ENCODE measurements at regions not wholly inside any gene's neighbourhood (a gene's known extent, or its start where the extent isn't known, plus 50 kb on each side); places are given as distances from the start of the nearest gene placed in this dataset.

- Histone ChIP-seq H3K4me1 (ENCODE audit: control insufficient read depth in 3 of 3, insufficient read depth in 2 of 3, low read depth in 1 of 3, low read length in 2 of 3) (no peaks in the 10 kb centered on the region), H3K27me3 (ENCODE audit: control insufficient read depth in 3 of 3, insufficient read depth in 3 of 3, low read length in 3 of 3) (no peaks in the 10 kb centered on the region), H3K36me3 (ENCODE audit: control insufficient read depth in 3 of 3, insufficient read depth in 2 of 3, low read depth in 1 of 3, low read length in 3 of 3) (no peaks in the 10 kb centered on the region), H3K27ac (ENCODE audit: low read depth in 1 of 3, low read length in 2 of 3) (no peak overlapping the region), H3K9me3 (ENCODE audit: control insufficient read depth in 2 of 2, insufficient read depth in 1 of 2, low read depth in 1 of 2, low read length in 1 of 2) (no peaks in the 10 kb centered on the region), H3K4me3 (ENCODE audit: low read depth in 1 of 3, low read length in 3 of 3) (no peak overlapping the region)
- FAIRE-seq (no peak), DNase-seq (no peak)
- 30 to 42% (median 33%) methylated on average over 3 of the region's 3 CpGs for WGBS, 3 donors
These were observed 595.7 kb upstream of the POU3F4 start for GRCh38 chrX:82912382-82912781.

- Histone ChIP-seq H3K36me3 (ENCODE audit: control insufficient read depth in 3 of 3, insufficient read depth in 2 of 3, low read depth in 1 of 3, low read length in 3 of 3) (no peaks in the 10 kb centered on the region), H3K9me3 (ENCODE audit: control insufficient read depth in 2 of 2, insufficient read depth in 1 of 2, low read depth in 1 of 2, low read length in 1 of 2) (peaks cover 0 to 10% of the 10 kb centered on the region in 2 donors), H3K27ac (ENCODE audit: low read depth in 1 of 3, low read length in 2 of 3) (no peak overlapping the region), H3K4me1 (ENCODE audit: control insufficient read depth in 3 of 3, insufficient read depth in 2 of 3, low read depth in 1 of 3, low read length in 2 of 3) (no peaks in the 10 kb centered on the region), H3K4me3 (ENCODE audit: low read depth in 1 of 3, low read length in 3 of 3) (no peak overlapping the region), H3K27me3 (ENCODE audit: control insufficient read depth in 3 of 3, insufficient read depth in 3 of 3, low read length in 3 of 3) (no peaks in the 10 kb centered on the region)
- no peak for DNase-seq
- no peak for FAIRE-seq
These were observed 573.1 kb upstream of the POU3F4 start for GRCh38 chrX:82934980-82935379.

GRCh38 chrX:82945332-82945731, 562.8 kb upstream of the POU3F4 start:
- H3K27me3 ChIP-seq (ENCODE audit: control insufficient read depth in 3 of 3, insufficient read depth in 3 of 3, low read length in 3 of 3) = no peaks in the 10 kb centered on the region
- H3K9me3 ChIP-seq (ENCODE audit: control insufficient read depth in 2 of 2, insufficient read depth in 1 of 2, low read depth in 1 of 2, low read length in 1 of 2) = peaks cover 0 to 3% of the 10 kb centered on the region in 2 donors
- FAIRE-seq = no peak

GRCh38 chrX:82961129-82961528, 547.0 kb upstream of the POU3F4 start:
- no peaks in the 10 kb centered on the region for H3K4me1 ChIP-seq (ENCODE audit: control insufficient read depth in 3 of 3, insufficient read depth in 2 of 3, low read depth in 1 of 3, low read length in 2 of 3)
- H3K27me3 ChIP-seq (ENCODE audit: control insufficient read depth in 3 of 3, insufficient read depth in 3 of 3, low read length in 3 of 3) = no peaks in the 10 kb centered on the region
- H3K36me3 ChIP-seq (ENCODE audit: control insufficient read depth in 3 of 3, insufficient read depth in 2 of 3, low read depth in 1 of 3, low read length in 3 of 3) = no peaks in the 10 kb centered on the region
- DNase-seq (no peak), FAIRE-seq (no peak)
- no peak overlapping the region for H3K4me3 ChIP-seq (ENCODE audit: low read depth in 1 of 3, low read length in 3 of 3)
- no peak overlapping the region for H3K27ac ChIP-seq (ENCODE audit: low read depth in 1 of 3, low read length in 2 of 3)
- 18 to 32% (median 30%) methylated on average over 2 to 3 of the region's 3 CpGs for WGBS, 3 donors
- H3K9me3 ChIP-seq (ENCODE audit: control insufficient read depth in 2 of 2, insufficient read depth in 1 of 2, low read depth in 1 of 2, low read length in 1 of 2) = no peaks in the 10 kb centered on the region

More at GRCh38 chrX:82945332-82945731, 562.8 kb upstream of the POU3F4 start:
- Histone ChIP-seq H3K27ac (ENCODE audit: low read depth in 1 of 3, low read length in 2 of 3) (no peak overlapping the region), H3K4me1 (ENCODE audit: control insufficient read depth in 3 of 3, insufficient read depth in 2 of 3, low read depth in 1 of 3, low read length in 2 of 3) (no peaks in the 10 kb centered on the region), H3K36me3 (ENCODE audit: control insufficient read depth in 3 of 3, insufficient read depth in 2 of 3, low read depth in 1 of 3, low read length in 3 of 3) (no peaks in the 10 kb centered on the region), H3K4me3 (ENCODE audit: low read depth in 1 of 3, low read length in 3 of 3) (no peak overlapping the region)
- WGBS, 3 donors = 65 to 85% (median 68%) methylated on average over 3 of the region's 3 CpGs
- no peak for DNase-seq

- H3K27me3 ChIP-seq (ENCODE audit: control insufficient read depth in 3 of 3, insufficient read depth in 3 of 3, low read length in 3 of 3) = no peaks in the 10 kb centered on the region
- WGBS, 3 donors = 56 to 62% (median 57%) methylated on average over 2 of the region's 2 CpGs
- H3K4me3 ChIP-seq (ENCODE audit: low read depth in 1 of 3, low read length in 3 of 3) = no peak overlapping the region
- no peaks in the 10 kb centered on the region for H3K36me3 ChIP-seq (ENCODE audit: control insufficient read depth in 3 of 3, insufficient read depth in 2 of 3, low read depth in 1 of 3, low read length in 3 of 3)
- FAIRE-seq (no peak), DNase-seq (no peak)
- H3K27ac ChIP-seq (ENCODE audit: low read depth in 1 of 3, low read length in 2 of 3) = no peak overlapping the region
- no peaks in the 10 kb centered on the region for H3K9me3 ChIP-seq (ENCODE audit: control insufficient read depth in 2 of 2, insufficient read depth in 1 of 2, low read depth in 1 of 2, low read length in 1 of 2)
- no peaks in the 10 kb centered on the region for H3K4me1 ChIP-seq (ENCODE audit: control insufficient read depth in 3 of 3, insufficient read depth in 2 of 3, low read depth in 1 of 3, low read length in 2 of 3)
These were observed 534.4 kb upstream of the POU3F4 start for GRCh38 chrX:82973646-82974045.

- Histone ChIP-seq H3K9me3 (ENCODE audit: control insufficient read depth in 2 of 2, insufficient read depth in 1 of 2, low read depth in 1 of 2, low read length in 1 of 2) (peaks cover 0 to 3% of the 10 kb centered on the region in 2 donors), H3K4me1 (ENCODE audit: control insufficient read depth in 3 of 3, insufficient read depth in 2 of 3, low read depth in 1 of 3, low read length in 2 of 3) (no peaks in the 10 kb centered on the region), H3K36me3 (ENCODE audit: control insufficient read depth in 3 of 3, insufficient read depth in 2 of 3, low read depth in 1 of 3, low read length in 3 of 3) (no peaks in the 10 kb centered on the region), H3K27me3 (ENCODE audit: control insufficient read depth in 3 of 3, insufficient read depth in 3 of 3, low read length in 3 of 3) (no peaks in the 10 kb centered on the region), H3K27ac (ENCODE audit: low read depth in 1 of 3, low read length in 2 of 3) (no peak overlapping the region), H3K4me3 (ENCODE audit: low read depth in 1 of 3, low read length in 3 of 3) (no peak overlapping the region)
- no peak for DNase-seq
- WGBS, 3 donors = 83 to 90% (median 87%) methylated on average over 1 of the region's 1 CpG
- FAIRE-seq = no peak
These were observed 509.9 kb upstream of the POU3F4 start for GRCh38 chrX:82998163-82998562.

- Histone ChIP-seq H3K4me3 (ENCODE audit: low read depth in 1 of 3, low read length in 3 of 3) (no peak overlapping the region), H3K27ac (ENCODE audit: low read depth in 1 of 3, low read length in 2 of 3) (no peak overlapping the region), H3K27me3 (ENCODE audit: control insufficient read depth in 3 of 3, insufficient read depth in 3 of 3, low read length in 3 of 3) (no peaks in the 10 kb centered on the region), H3K36me3 (ENCODE audit: control insufficient read depth in 3 of 3, insufficient read depth in 2 of 3, low read depth in 1 of 3, low read length in 3 of 3) (no peaks in the 10 kb centered on the region), H3K9me3 (ENCODE audit: control insufficient read depth in 2 of 2, insufficient read depth in 1 of 2, low read depth in 1 of 2, low read length in 1 of 2) (peaks cover 0 to 1% of the 10 kb centered on the region in 2 donors), H3K4me1 (ENCODE audit: control insufficient read depth in 3 of 3, insufficient read depth in 2 of 3, low read depth in 1 of 3, low read length in 2 of 3) (no peaks in the 10 kb centered on the region)
- FAIRE-seq (no peak), DNase-seq (no peak)
- 64 to 89% (median 86%) methylated on average over 1 of the region's 1 CpG for WGBS, 3 donors
These were observed 504.1 kb upstream of the POU3F4 start for GRCh38 chrX:83004012-83004411.

GRCh38 chrX:83008415-83008814, 499.7 kb upstream of the POU3F4 start:
- Histone ChIP-seq H3K4me3 (ENCODE audit: low read depth in 1 of 3, low read length in 3 of 3) (no peak overlapping the region), H3K27ac (ENCODE audit: low read depth in 1 of 3, low read length in 2 of 3) (no peak overlapping the region), H3K36me3 (ENCODE audit: control insufficient read depth in 3 of 3, insufficient read depth in 2 of 3, low read depth in 1 of 3, low read length in 3 of 3) (no peaks in the 10 kb centered on the region), H3K27me3 (ENCODE audit: control insufficient read depth in 3 of 3, insufficient read depth in 3 of 3, low read length in 3 of 3) (no peaks in the 10 kb centered on the region), H3K4me1 (ENCODE audit: control insufficient read depth in 3 of 3, insufficient read depth in 2 of 3, low read depth in 1 of 3, low read length in 2 of 3) (no peaks in the 10 kb centered on the region), H3K9me3 (ENCODE audit: control insufficient read depth in 2 of 2, insufficient read depth in 1 of 2, low read depth in 1 of 2, low read length in 1 of 2) (no peaks in the 10 kb centered on the region)
- FAIRE-seq = no peak
- WGBS, 3 donors = 59 to 73% (median 70%) methylated on average over 6 of the region's 6 CpGs
- no peak for DNase-seq

- DNase-seq = no peak
- Histone ChIP-seq H3K27me3 (ENCODE audit: control insufficient read depth in 3 of 3, insufficient read depth in 3 of 3, low read length in 3 of 3) (no peaks in the 10 kb centered on the region), H3K36me3 (ENCODE audit: control insufficient read depth in 3 of 3, insufficient read depth in 2 of 3, low read depth in 1 of 3, low read length in 3 of 3) (no peaks in the 10 kb centered on the region), H3K9me3 (ENCODE audit: control insufficient read depth in 2 of 2, insufficient read depth in 1 of 2, low read depth in 1 of 2, low read length in 1 of 2) (peaks cover 0 to 3% of the 10 kb centered on the region in 2 donors), H3K4me1 (ENCODE audit: control insufficient read depth in 3 of 3, insufficient read depth in 2 of 3, low read depth in 1 of 3, low read length in 2 of 3) (no peaks in the 10 kb centered on the region), H3K4me3 (ENCODE audit: low read depth in 1 of 3, low read length in 3 of 3) (no peak overlapping the region), H3K27ac (ENCODE audit: low read depth in 1 of 3, low read length in 2 of 3) (no peak overlapping the region)
- peak; percentile 64 for FAIRE-seq
- WGBS, 3 donors = 25 to 72% (median 35%) methylated on average over 1 of the region's 1 CpG
These were observed 488.8 kb upstream of the POU3F4 start for GRCh38 chrX:83019258-83019657.
